ENCODE measurements at regions not wholly inside any gene's neighbourhood (a gene's known extent, or its start where the extent isn't known, plus 50 kb on each side); places are given as distances from the start of the nearest gene placed in this dataset.

DNA sequence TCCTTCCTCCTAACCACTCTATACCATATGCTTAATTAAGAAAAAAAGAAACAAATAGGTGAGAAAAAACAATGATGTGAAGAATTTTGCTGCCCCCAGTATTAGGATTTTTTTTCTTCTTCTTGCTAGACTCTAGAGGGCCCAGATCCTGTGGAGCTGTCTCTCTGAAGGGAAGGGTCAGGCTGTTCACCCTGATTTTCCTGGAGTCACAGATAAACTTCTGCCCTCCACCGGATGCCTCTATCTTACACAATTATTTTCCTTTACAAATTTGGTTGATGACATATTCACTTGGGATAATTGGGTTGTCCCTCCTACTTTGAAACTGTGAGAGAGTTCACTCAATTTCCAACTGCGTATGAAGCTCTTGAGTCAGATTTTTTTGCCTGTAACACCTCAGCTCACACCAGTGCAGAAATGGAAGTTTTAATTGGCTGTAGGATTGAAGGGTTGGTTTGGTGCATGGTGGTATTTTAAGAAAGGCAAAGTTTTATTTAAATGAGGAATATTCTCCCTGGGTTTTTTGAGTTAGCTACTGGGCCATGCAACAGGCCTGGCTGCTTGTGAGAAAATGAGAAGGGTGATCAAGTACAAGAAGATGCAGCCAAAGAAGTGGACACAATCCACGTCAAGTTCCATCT lies 73.7 kb upstream of the ESR1 start:
- Histone ChIP-seq H3K56ac (ENCODE audit: extremely low read depth, insufficient read depth, low read length) (no peak overlapping the region), H2BK5ac (ENCODE audit: low read depth, low read length, poor library complexity, severe bottlenecking) (no peak overlapping the region), H2AK9ac (replicated peaks; ENCODE audit: low read depth, low read length, poor library complexity) (no peak overlapping the region), H4K8ac (ENCODE audit: low read depth in 2 of 2, low read length in 2 of 2) (no peak overlapping the region), H3K36me3 (ENCODE audit: control insufficient read depth, insufficient read depth, low read length) (no peaks in the 10 kb centered on the region), H3K79me1 (ENCODE audit: low read depth in 1 of 2, low read length in 2 of 2) (no peaks in the 10 kb centered on the region), H3K9me1 (ENCODE audit: insufficient read depth, low read length) (no peaks in the 10 kb centered on the region), H3K4me1 (ENCODE audit: control insufficient read depth, insufficient read depth, low read length) (no peaks in the 10 kb centered on the region), H2AK5ac (ENCODE audit: low read depth, low read length) (no peak overlapping the region), H3K14ac (replicated peaks; ENCODE audit: low read depth, low read length) (no peak overlapping the region), H3K9me3 (ENCODE audit: control insufficient read depth, insufficient read depth, low read length) (no peaks in the 10 kb centered on the region), H2BK20ac (ENCODE audit: low read depth, low read length) (no peak overlapping the region), H3K27me3 (ENCODE audit: control insufficient read depth, insufficient read depth, low read length) (no peaks in the 10 kb centered on the region), H3K18ac (ENCODE audit: low read depth, low read length) (no peak overlapping the region), H2BK15ac (ENCODE audit: low read depth, low read length) (no peak overlapping the region), H3K4me2 (ENCODE audit: low read depth, low read length) (no peak overlapping the region), H3K23ac (ENCODE audit: low read depth, low read length) (no peak overlapping the region), H2AFZ (replicated peaks; ENCODE audit: low read length, poor library complexity) (no peak overlapping the region), H3K4me3 (ENCODE audit: insufficient read depth, low read depth, low read length) (no peak overlapping the region), H3K27ac (ENCODE audit: insufficient read depth, low read length) (no peak overlapping the region), H2BK120ac (ENCODE audit: low read depth, low read length) (no peak overlapping the region), H3K9ac (ENCODE audit: low read depth, low read length) (no peak overlapping the region), H4K20me1 (ENCODE audit: insufficient read depth, low read length) (no peaks in the 10 kb centered on the region), H3K4ac (ENCODE audit: low read depth, low read length) (no peak overlapping the region), H4K91ac (ENCODE audit: insufficient read depth, low read depth, low read length) (no peak overlapping the region), H4K5ac (ENCODE audit: low read depth, low read length) (no peak overlapping the region)
- no CpG with 5 or more reads among the region's 3 CpGs for WGBS, 2 experiments (ENCODE audit: extremely low coverage in 2 of 2, insufficient read length in 1 of 2)
- ATAC-seq (ENCODE audit: low read depth) (no peak), DNase-seq (no peak)
- ChIA-PET CTCF (interaction anchor here (2.1 kb wide), 1 partner anchor 31 kb away, joined by 6 read pairs; no protein-coding TSS in a partner anchor), POLR2A (ENCODE audit: unreplicated experiment) (interaction anchor here (0.5 kb wide), 1 partner anchor 15 kb away, joined by 6 read pairs; no protein-coding TSS in a partner anchor)
- TF ChIP-seq FOS (IDR thresholded peaks at IDR 0.05; ENCODE audit: low read depth, low read length) (no peak), MXI1 (IDR thresholded peaks at IDR 0.05; ENCODE audit: borderline replicate concordance, low read depth, low read length) (no peak), SMC3 (IDR thresholded peaks at IDR 0.05; ENCODE audit: low read depth, low read length) (no peak), POLR2A (IDR thresholded peaks at IDR 0.05; ENCODE audit: low read depth, low read length) (no peak), RFX5 (IDR thresholded peaks at IDR 0.05; ENCODE audit: low read depth, low read length) (no peak)
- no TSS peak for BruUV-seq (replicated peaks)
- in situ Hi-C loops (cut with MboI; ENCODE audit: low sequenced_read_pairs) (no loop called here), dilution Hi-C loops (cut with HindIII; ENCODE audit: low sequenced_read_pairs, unreplicated experiment) (no loop called here), intact Hi-C loops (cut with micrococcal nuclease) (no loop called here)
